ENCODE measurements at regions not wholly inside any gene's neighbourhood (a gene's known extent, or its start where the extent isn't known, plus 50 kb on each side); places are given as distances from the start of the nearest gene placed in this dataset.

- no peaks in the 10 kb centered on the region for H3K9me2 ChIP-seq (ENCODE audit: insufficient read depth)
- Mint-ChIP-seq H3K27me3 (ENCODE audit: insufficient read depth, low read depth, poor library complexity) (peaks cover 7% of the 10 kb centered on the region), H3K9me3 (no peaks in the 10 kb centered on the region), H3K27ac (no peak overlapping the region), H3K36me3 (ENCODE audit: low read depth) (no peaks in the 10 kb centered on the region), H3K4me3 (no peak overlapping the region), H3K4me1 (peaks cover 4% of the 10 kb centered on the region)
- TF ChIP-seq CREB1 (CRISPR knock-in tag; IDR thresholded peaks at IDR 0.05; ENCODE audit: low read depth) (no peak), NANOG (IDR thresholded peaks at IDR 0.05; ENCODE audit: borderline replicate concordance) (no peak), JUNB (IDR thresholded peaks at IDR 0.05; ENCODE audit: unreplicated experiment) (no peak), EZH2phosphoT487 (IDR thresholded peaks at IDR 0.05; ENCODE audit: unreplicated experiment) (no peak), ZNF462 (CRISPR knock-in tag; IDR thresholded peaks at IDR 0.05) (no peak), EZH2 (IDR thresholded peaks at IDR 0.05; ENCODE audit: low read depth, unreplicated experiment) (no peak), POLR2AphosphoS5 (IDR thresholded peaks at IDR 0.05; ENCODE audit: low read depth) (no peak)
- TF ChIP-seq, protein P1, sequence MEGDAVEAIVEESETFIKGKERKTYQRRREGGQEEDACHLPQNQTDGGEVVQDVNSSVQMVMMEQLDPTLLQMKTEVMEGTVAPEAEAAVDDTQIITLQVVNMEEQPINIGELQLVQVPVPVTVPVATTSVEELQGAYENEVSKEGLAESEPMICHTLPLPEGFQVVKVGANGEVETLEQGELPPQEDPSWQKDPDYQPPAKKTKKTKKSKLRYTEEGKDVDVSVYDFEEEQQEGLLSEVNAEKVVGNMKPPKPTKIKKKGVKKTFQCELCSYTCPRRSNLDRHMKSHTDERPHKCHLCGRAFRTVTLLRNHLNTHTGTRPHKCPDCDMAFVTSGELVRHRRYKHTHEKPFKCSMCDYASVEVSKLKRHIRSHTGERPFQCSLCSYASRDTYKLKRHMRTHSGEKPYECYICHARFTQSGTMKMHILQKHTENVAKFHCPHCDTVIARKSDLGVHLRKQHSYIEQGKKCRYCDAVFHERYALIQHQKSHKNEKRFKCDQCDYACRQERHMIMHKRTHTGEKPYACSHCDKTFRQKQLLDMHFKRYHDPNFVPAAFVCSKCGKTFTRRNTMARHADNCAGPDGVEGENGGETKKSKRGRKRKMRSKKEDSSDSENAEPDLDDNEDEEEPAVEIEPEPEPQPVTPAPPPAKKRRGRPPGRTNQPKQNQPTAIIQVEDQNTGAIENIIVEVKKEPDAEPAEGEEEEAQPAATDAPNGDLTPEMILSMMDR (conservative IDR thresholded peaks at IDR 0.05; ENCODE audit: low read depth in 2 of 2): no peak
- TF ChIP-seq, protein P2, sequence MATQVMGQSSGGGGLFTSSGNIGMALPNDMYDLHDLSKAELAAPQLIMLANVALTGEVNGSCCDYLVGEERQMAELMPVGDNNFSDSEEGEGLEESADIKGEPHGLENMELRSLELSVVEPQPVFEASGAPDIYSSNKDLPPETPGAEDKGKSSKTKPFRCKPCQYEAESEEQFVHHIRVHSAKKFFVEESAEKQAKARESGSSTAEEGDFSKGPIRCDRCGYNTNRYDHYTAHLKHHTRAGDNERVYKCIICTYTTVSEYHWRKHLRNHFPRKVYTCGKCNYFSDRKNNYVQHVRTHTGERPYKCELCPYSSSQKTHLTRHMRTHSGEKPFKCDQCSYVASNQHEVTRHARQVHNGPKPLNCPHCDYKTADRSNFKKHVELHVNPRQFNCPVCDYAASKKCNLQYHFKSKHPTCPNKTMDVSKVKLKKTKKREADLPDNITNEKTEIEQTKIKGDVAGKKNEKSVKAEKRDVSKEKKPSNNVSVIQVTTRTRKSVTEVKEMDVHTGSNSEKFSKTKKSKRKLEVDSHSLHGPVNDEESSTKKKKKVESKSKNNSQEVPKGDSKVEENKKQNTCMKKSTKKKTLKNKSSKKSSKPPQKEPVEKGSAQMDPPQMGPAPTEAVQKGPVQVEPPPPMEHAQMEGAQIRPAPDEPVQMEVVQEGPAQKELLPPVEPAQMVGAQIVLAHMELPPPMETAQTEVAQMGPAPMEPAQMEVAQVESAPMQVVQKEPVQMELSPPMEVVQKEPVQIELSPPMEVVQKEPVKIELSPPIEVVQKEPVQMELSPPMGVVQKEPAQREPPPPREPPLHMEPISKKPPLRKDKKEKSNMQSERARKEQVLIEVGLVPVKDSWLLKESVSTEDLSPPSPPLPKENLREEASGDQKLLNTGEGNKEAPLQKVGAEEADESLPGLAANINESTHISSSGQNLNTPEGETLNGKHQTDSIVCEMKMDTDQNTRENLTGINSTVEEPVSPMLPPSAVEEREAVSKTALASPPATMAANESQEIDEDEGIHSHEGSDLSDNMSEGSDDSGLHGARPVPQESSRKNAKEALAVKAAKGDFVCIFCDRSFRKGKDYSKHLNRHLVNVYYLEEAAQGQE (IDR thresholded peaks at IDR 0.05; ENCODE audit: unreplicated experiment): no peak
- H2AFZ ChIP-seq: no peak overlapping the region
- no peak for ATAC-seq
- H3K4me3 ChIP-seq: no peak overlapping the region
- DNase-seq (ENCODE audit: low spot score): no peak
- no peaks in the 10 kb centered on the region for H3K4me1 ChIP-seq (ENCODE audit: insufficient read depth)
- H3K36me3 ChIP-seq (ENCODE audit: insufficient read depth): no peaks in the 10 kb centered on the region
- H3K4me2 ChIP-seq: no peak overlapping the region
- H4K20me1 ChIP-seq (replicated peaks; ENCODE audit: insufficient read depth): no peaks in the 10 kb centered on the region
- H3K27ac ChIP-seq (ENCODE audit: low read depth): no peak overlapping the region
- no peaks in the 10 kb centered on the region for H3K27me3 ChIP-seq (ENCODE audit: insufficient read depth)
- H3F3A ChIP-seq (replicated peaks; ENCODE audit: low read depth): no peaks in the 10 kb centered on the region
- no peaks in the 10 kb centered on the region for H3K79me2 ChIP-seq (replicated peaks; ENCODE audit: insufficient read depth)
These were observed 55.6 kb downstream of the PITPNM2 start for GRCh38 chr12:123095078-123095881.
